Glutamatergic neuron (in vitro differentiated cells): ENCODE measurements at regions not wholly inside any gene's neighbourhood (a gene's known extent, or its start where the extent isn't known, plus 50 kb on each side); places are given as distances from the start of the nearest gene placed in this dataset.

ENCODE experiments used
- DNase-seq: peaks from one replicate; pipeline ENCODE4 v3.0.0; 2022
- H3K27ac Mint-ChIP-seq: one replicate; pipeline ENCODE4 v1.8.0; 2020; ENCODE audit warnings: mild to moderate bottlenecking, mixed read lengths, inconsistent platforms; ENCODE audit not compliant: unreplicated experiment
- H3K27me3 Mint-ChIP-seq: one replicate; pipeline ENCODE4 v1.8.0; 2020; ENCODE audit warnings: mild to moderate bottlenecking, moderate library complexity, mixed read lengths, inconsistent platforms; ENCODE audit not compliant: unreplicated experiment
- H3K36me3 Mint-ChIP-seq: one replicate; pipeline ENCODE4 v1.8.0; 2020; ENCODE audit warnings: mild to moderate bottlenecking, mixed read lengths, inconsistent platforms; ENCODE audit not compliant: unreplicated experiment
- H3K4me1 Mint-ChIP-seq: one replicate; pipeline ENCODE4 v1.8.0; 2020; ENCODE audit warnings: mild to moderate bottlenecking, low read depth, mixed read lengths, inconsistent platforms; ENCODE audit not compliant: unreplicated experiment
- H3K4me3 Mint-ChIP-seq: one replicate; pipeline ENCODE4 v1.8.0; 2020; ENCODE audit warnings: mild to moderate bottlenecking, mixed read lengths, inconsistent platforms; ENCODE audit not compliant: unreplicated experiment
- H3K9me3 Mint-ChIP-seq: one replicate; pipeline ENCODE4 v1.8.0; 2020; ENCODE audit warnings: mild to moderate bottlenecking, moderate library complexity, mixed read lengths, inconsistent platforms; ENCODE audit not compliant: unreplicated experiment
- TF ChIP-seq, protein P1 (sequence below): fragments of 200-600 bp; sonication (generic); IDR thresholded peaks from one replicate; pipeline ENCODE4 v1.5.0; 2021; ENCODE audit not compliant: partially characterized antibody, unreplicated experiment

DNA sequence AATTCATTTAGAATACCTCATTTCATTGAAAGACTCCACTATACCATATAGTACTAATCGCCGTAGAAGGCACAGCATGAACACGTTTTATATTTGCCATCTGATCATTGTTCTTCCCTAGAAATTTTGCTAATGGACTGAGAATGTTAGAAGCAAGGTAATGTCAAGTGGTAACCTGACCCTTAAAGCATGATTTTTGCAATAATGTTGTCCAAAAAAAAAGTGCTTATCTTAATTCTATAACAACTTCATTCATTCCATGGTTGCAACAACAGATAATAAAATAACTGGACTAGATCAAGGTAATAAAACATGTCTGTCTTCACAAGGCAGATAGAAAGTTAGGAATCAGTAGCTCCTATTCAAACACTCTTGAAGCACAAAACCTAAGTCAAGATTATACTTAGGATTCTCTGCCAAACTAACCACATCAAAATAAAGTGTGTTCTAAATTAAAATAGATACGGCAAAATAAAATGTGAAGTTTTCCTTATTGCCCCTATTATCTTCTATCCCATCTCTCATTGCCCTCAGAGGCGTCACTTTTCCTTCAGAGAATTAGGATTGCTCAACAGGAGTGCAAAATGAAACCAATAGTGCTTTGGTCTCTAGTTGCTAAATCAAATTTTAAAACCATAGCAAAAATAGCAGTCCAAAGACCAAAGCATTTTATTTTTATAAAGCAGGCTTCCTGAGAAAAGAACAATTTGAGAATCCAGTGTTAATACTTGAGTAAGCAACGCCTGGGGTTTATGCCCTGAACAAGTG lies 317.4 kb upstream of the UBE2E2 start:
- H3K4me1 Mint-ChIP-seq: no peaks in the 10 kb centered on the region
- no peaks in the 10 kb centered on the region for H3K36me3 Mint-ChIP-seq
- no peak overlapping the region for H3K27ac Mint-ChIP-seq
- no peaks in the 10 kb centered on the region for H3K27me3 Mint-ChIP-seq
- no peak for DNase-seq
- no peak overlapping the region for H3K4me3 Mint-ChIP-seq
- H3K9me3 Mint-ChIP-seq: no peaks in the 10 kb centered on the region
- TF ChIP-seq, protein P1, sequence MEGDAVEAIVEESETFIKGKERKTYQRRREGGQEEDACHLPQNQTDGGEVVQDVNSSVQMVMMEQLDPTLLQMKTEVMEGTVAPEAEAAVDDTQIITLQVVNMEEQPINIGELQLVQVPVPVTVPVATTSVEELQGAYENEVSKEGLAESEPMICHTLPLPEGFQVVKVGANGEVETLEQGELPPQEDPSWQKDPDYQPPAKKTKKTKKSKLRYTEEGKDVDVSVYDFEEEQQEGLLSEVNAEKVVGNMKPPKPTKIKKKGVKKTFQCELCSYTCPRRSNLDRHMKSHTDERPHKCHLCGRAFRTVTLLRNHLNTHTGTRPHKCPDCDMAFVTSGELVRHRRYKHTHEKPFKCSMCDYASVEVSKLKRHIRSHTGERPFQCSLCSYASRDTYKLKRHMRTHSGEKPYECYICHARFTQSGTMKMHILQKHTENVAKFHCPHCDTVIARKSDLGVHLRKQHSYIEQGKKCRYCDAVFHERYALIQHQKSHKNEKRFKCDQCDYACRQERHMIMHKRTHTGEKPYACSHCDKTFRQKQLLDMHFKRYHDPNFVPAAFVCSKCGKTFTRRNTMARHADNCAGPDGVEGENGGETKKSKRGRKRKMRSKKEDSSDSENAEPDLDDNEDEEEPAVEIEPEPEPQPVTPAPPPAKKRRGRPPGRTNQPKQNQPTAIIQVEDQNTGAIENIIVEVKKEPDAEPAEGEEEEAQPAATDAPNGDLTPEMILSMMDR: no peak

DNA sequence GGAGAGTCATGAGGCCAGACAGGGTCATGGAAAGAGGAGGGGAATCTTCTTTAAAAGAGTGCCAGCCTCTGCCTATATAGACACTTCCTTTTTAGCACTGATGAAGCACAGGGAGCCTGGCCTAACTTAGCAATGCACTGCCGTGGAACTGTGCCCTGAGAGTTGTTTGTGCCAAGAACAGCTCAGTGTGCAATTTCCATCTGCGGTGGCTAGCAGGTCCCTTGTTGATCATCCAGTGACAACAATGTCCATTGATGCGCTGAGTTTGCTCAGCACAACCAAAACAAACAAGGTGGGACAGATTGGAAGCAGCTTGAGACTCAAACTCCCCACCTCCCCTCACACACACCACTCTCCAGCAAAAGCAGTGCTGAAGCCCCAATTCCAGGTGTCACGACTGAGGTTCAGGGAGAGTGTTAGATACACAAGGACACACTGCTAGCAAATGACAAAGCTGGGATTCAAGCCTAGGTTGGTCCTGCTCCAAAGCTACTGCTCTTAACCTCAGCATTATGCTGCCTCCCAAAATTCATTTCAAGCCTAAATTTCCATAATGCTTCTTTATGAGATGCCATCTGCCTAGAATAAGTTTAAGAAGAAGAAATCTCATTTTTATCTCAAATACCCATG lies 316.6 kb upstream of the UBE2E2 start:
- TF ChIP-seq, protein P1: no peak
- DNase-seq: no peak
- Mint-ChIP-seq H3K9me3 (no peaks in the 10 kb centered on the region), H3K4me3 (no peak overlapping the region), H3K36me3 (no peaks in the 10 kb centered on the region), H3K27me3 (no peaks in the 10 kb centered on the region), H3K27ac (no peak overlapping the region), H3K4me1 (no peaks in the 10 kb centered on the region)

DNA sequence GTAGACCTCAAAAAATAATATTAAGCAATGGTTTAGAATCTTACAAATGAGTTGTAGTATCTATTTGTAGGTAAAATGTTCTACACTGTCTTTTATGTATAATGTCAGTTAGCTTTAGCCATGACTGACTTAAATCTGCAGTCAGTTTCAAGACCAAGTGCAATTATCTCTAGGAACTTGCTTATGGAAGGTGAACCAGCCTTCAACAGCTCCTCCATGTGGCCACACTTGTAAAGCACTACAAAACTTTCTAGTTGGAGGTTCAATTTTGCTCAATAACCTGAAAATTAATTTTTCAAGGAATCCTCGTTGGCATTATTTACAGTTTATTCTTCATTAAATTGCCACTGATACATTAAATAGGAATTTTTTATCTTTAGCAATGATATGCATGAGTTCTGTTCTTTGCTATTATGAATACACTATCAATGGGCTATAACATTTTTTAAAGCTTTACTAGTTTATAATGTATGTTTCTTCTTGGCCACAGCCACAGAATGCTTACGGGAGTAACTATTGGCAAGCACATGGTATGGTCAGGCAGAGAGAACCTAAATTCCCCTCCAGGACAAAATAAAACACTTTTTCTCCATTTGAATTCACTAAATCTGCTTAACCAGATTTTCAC lies 315.3 kb upstream of the UBE2E2 start:
- no peak overlapping the region for H3K4me3 Mint-ChIP-seq
- no peaks in the 10 kb centered on the region for H3K9me3 Mint-ChIP-seq
- TF ChIP-seq, protein P1: peak; percentile 50
- no peak for DNase-seq
- no peaks in the 10 kb centered on the region for H3K27me3 Mint-ChIP-seq
- H3K27ac Mint-ChIP-seq: no peak overlapping the region
- no peaks in the 10 kb centered on the region for H3K36me3 Mint-ChIP-seq
- H3K4me1 Mint-ChIP-seq: no peaks in the 10 kb centered on the region

DNA sequence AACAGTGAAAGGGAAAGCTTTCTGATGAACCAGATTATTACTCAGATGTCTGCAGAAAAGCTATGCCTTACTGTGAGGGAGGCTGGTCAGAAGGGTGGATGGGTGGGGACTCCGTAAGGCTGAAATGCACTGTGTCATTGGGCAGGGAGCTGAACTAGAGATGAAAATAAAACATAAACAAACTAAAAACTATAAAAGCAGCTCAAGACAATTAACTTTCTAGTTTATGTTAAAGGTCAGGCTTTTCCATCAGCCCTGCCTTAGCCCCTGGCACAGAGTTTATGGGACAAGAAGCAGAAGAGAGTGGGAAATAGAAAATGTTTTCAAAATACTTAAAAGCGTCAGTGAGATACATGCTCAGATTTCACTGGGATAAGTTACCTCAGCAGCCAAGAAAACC lies 310.0 kb upstream of the UBE2E2 start:
- Mint-ChIP-seq H3K4me3 (no peak overlapping the region), H3K36me3 (no peaks in the 10 kb centered on the region), H3K27ac (no peak overlapping the region), H3K27me3 (peaks cover 7% of the 10 kb centered on the region), H3K4me1 (peaks cover 12% of the 10 kb centered on the region), H3K9me3 (no peaks in the 10 kb centered on the region)
- TF ChIP-seq, protein P1: no peak
- no peak for DNase-seq

- H3K36me3 Mint-ChIP-seq: no peaks in the 10 kb centered on the region
- H3K4me3 Mint-ChIP-seq: no peak overlapping the region
- no peak for DNase-seq
- H3K9me3 Mint-ChIP-seq: no peaks in the 10 kb centered on the region
- TF ChIP-seq, protein P1: no peak
- H3K27ac Mint-ChIP-seq: no peak overlapping the region
- peaks cover 12% of the 10 kb centered on the region for H3K4me1 Mint-ChIP-seq
- peaks cover 7% of the 10 kb centered on the region for H3K27me3 Mint-ChIP-seq
Measured at GRCh38 chr3:22893644-22894325, 309.3 kb upstream of the UBE2E2 start.
